ENCODE measurements at regions not wholly inside any gene's neighbourhood (a gene's known extent, or its start where the extent isn't known, plus 50 kb on each side); places are given as distances from the start of the nearest gene placed in this dataset.
A peak's percentile ranks its signal among the peaks of the same experiment; 100 is the strongest.
"Not testable (repeated sequence)": the region's sequence is repeated elsewhere in the genome, so short reads cannot be mapped to it uniquely, and the experiment has no call there.

DNA sequence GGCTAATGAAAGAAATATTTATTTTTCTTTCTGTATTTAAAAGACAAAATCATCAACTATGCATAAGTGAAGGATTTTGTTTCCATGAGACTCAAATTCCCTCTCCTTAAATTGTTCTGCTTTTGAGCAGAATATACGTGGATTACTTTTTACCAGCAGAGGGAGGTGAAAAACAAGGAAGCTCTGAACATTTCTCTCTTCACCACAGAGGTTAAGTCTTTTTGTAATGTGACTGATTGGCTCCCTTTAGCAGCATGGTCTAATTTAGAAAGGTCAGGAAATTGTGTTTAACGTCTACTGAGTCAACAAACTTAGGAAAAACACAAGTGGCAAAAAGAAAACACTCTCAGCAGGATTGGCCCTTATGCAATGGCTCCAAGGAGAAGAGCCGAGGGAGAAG lies 55.1 kb upstream of the F9 start:
- H3K4me3 ChIP-seq (ENCODE audit: control insufficient read depth, low read depth, low read length) = no peak overlapping the region
- no peak for DNase-seq (ENCODE audit: low read depth)
- TF ChIP-seq, protein P1, sequence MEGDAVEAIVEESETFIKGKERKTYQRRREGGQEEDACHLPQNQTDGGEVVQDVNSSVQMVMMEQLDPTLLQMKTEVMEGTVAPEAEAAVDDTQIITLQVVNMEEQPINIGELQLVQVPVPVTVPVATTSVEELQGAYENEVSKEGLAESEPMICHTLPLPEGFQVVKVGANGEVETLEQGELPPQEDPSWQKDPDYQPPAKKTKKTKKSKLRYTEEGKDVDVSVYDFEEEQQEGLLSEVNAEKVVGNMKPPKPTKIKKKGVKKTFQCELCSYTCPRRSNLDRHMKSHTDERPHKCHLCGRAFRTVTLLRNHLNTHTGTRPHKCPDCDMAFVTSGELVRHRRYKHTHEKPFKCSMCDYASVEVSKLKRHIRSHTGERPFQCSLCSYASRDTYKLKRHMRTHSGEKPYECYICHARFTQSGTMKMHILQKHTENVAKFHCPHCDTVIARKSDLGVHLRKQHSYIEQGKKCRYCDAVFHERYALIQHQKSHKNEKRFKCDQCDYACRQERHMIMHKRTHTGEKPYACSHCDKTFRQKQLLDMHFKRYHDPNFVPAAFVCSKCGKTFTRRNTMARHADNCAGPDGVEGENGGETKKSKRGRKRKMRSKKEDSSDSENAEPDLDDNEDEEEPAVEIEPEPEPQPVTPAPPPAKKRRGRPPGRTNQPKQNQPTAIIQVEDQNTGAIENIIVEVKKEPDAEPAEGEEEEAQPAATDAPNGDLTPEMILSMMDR (conservative IDR thresholded peaks at IDR 0.05; ENCODE audit: control insufficient read depth, insufficient read depth, low read depth, low read length) = no peak

DNA sequence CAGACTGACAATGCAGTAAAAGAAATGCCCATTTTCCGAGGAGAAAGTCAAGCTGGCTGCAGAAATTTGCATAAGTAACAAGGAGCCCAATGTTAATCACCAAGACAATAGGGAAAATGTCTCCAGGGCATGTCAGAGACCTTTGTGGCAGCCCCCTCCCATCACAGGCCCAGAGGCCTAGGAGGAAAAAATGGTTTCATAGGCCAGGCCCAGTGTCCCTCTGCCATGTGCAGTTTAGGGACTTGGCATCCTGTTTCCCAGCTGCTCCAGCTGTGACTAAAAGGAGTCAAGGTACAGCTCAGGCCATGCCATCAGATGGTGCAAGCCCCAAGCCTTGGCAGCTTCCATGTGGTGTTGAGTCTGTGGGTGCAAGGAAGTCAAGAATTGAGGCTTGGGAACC lies 68.6 kb upstream of the F9 start:
- H3K4me3 ChIP-seq (ENCODE audit: control insufficient read depth, low read depth, low read length); DNase-seq (ENCODE audit: low read depth): not testable (repeated sequence)

DNA sequence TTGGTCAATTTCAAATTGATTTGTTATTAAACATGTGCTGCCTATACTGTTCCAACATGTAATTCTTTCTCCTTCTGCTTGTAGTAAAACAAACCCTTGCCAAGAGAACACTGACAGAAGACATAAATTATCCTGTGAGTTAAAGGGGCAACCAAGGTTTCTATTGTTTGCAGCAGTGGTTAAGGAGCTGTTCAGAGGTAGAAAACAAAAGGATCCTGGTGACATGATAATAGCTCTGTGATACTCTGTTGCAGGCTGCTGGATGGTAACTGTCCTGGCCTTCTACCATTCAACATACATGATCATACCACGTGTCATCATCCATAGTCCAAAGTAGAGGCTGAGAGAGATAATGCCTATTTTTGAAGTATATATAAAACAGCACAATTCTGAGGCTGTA lies 75.8 kb upstream of the F9 start:
- TF ChIP-seq, protein P1 (conservative IDR thresholded peaks at IDR 0.05; ENCODE audit: control insufficient read depth, insufficient read depth, low read depth, low read length) = no peak
- DNase-seq (ENCODE audit: low read depth) = no peak
- H3K4me3 ChIP-seq (ENCODE audit: control insufficient read depth, low read depth, low read length) = no peak overlapping the region

DNA sequence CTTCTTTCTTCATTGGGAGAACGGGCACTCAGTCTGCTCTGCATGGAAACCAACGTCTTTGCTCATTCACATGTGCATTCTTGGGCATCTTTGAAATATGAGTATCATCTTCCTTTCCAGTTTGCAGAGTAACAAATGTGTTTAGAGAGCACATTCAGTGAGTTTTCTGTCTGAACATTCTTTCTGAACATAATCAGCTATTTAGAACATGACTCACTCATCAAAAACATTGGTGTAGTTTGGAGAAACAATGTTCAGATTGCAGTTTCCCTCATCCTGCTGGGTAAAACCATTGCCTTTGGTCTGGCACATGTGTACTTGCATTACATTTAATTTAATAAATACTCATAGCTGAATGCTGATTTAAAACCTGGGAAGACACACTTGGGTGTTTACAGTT lies 81.5 kb upstream of the F9 start:
- TF ChIP-seq, protein P1 (conservative IDR thresholded peaks at IDR 0.05; ENCODE audit: control insufficient read depth, insufficient read depth, low read depth, low read length) = no peak

DNA sequence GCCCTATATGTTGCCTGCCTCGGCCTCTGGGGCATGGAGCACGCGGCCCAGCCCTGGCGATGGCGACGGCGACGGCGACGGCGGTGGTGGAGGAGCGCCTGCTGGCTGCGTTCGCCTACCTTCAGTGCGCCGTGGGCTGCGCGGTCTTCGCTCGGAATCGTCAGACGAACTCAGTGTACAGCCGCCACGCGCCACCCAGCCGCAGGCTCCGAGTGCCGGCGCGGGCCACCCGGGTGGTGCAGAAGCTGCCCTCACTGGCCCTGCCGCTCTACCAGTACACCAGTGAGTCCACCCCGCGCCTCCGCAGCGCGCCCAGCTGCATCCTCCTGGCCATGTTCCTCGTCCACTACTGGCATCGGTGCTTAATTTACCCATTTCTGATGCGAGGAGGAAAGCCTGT lies 83.7 kb upstream of the F9 start:
- no peak overlapping the region for H3K4me3 ChIP-seq (ENCODE audit: control insufficient read depth, low read depth, low read length)
- TF ChIP-seq, protein P1 (conservative IDR thresholded peaks at IDR 0.05; ENCODE audit: control insufficient read depth, insufficient read depth, low read depth, low read length) = no peak
- no peak for DNase-seq (ENCODE audit: low read depth)

More for the DNA sequence above, 81.5 kb upstream of the F9 start:
- no peak overlapping the region for H3K4me3 ChIP-seq (ENCODE audit: control insufficient read depth, low read depth, low read length)
- DNase-seq (ENCODE audit: low read depth) = peak; percentile 19

DNA sequence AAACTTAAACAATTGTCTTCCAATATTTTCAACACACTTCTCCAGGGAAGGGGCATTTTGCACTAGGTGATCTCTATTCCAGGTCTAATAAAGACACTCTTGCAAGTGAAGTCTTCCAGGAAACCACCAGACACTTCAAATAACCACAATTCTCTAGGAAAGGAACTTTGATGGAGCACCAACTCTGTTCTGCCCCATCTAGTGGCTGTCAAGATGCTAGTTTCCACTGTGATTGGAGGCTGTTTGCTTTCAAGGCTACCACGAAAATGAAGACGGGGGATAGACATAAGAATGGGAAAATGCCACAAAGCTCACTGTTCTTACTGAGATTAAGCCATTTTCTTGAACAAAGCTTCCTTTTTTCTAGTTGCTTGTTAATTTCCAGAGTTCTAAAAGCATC lies 100.6 kb upstream of the F9 start:
- no peak overlapping the region for H3K4me3 ChIP-seq (ENCODE audit: control insufficient read depth, low read depth, low read length)
- TF ChIP-seq, protein P1 (conservative IDR thresholded peaks at IDR 0.05; ENCODE audit: control insufficient read depth, insufficient read depth, low read depth, low read length) = peak; percentile 13
- peak; percentile 2 for DNase-seq (ENCODE audit: low read depth)

DNA sequence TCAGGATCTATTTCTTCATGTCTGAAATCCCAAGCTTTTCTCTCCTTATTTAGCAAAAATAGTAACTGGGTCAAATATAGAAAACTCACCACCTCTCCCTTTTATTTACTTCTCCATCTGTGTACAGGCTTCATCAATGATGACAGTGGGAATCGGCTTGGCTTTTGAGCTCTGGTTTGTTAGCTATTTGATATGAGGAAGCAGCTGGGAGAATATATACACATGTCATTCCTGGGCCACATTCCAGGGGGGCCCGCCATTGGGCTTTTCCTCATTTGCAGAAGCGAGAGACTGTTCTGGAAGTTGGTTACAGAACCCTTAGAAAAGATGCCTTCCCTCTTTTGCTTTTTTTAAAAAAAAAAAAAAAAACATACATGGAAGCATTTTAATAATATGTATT lies 107.4 kb upstream of the F9 start:
- no peak for DNase-seq (ENCODE audit: low read depth)
- TF ChIP-seq, protein P1 (conservative IDR thresholded peaks at IDR 0.05; ENCODE audit: control insufficient read depth, insufficient read depth, low read depth, low read length) = no peak
- H3K4me3 ChIP-seq (ENCODE audit: control insufficient read depth, low read depth, low read length) = no peak overlapping the region

DNA sequence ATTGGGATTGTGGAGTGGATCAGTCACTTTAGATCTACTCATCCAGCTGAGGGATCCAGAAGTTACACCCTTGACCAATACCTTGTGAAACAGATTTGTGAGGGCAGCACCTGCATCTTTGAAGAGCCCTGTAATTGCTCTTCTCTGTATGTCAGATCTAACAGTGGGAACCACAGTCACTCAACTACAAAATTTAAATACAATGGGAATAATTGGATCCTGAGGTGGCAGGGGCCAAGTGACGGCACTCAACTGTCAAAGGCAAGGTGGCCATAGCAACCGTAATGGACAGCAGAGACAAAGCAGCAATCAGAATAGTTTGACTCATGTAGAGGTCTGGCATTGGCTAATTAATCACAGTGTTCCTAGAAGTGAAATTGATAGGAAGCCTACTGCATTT lies 132.3 kb upstream of the F9 start:
- H3K4me3 ChIP-seq (ENCODE audit: control insufficient read depth, low read depth, low read length); DNase-seq (ENCODE audit: low read depth): not testable (repeated sequence)

Measured in fibroblast of mammary gland (primary cell).